ENCODE measurements at regions not wholly inside any gene's neighbourhood (a gene's known extent, or its start where the extent isn't known, plus 50 kb on each side); places are given as distances from the start of the nearest gene placed in this dataset.
"Not testable (repeated sequence)": the region's sequence is repeated elsewhere in the genome, so short reads cannot be mapped to it uniquely, and the experiment has no call there.

GRCh38 chrX:63458981-63459380, 107.8 kb upstream of the SPIN4 start:
- FAIRE-seq = peak; percentile 55

GRCh38 chrX:63453571-63453970, 102.4 kb upstream of the SPIN4 start:
- FAIRE-seq = no peak

- FAIRE-seq = no peak
Measured at GRCh38 chrX:63441717-63442116, 90.6 kb upstream of the SPIN4 start.

GRCh38 chrX:63439580-63439979, 88.4 kb upstream of the SPIN4 start:
- FAIRE-seq = no peak

- no peak for FAIRE-seq
Measured at GRCh38 chrX:63436865-63437264, 85.7 kb upstream of the SPIN4 start.

- no peak for FAIRE-seq
Measured at GRCh38 chrX:63434665-63435064, 83.5 kb upstream of the SPIN4 start.

- FAIRE-seq = no peak
Measured at GRCh38 chrX:63434206-63434605, 83.1 kb upstream of the SPIN4 start.

- FAIRE-seq = no peak
Measured at GRCh38 chrX:63430026-63430425, 78.9 kb upstream of the SPIN4 start.

GRCh38 chrX:63428348-63428747, 77.2 kb upstream of the SPIN4 start:
- no peak for FAIRE-seq

GRCh38 chrX:63426519-63426918, 75.4 kb upstream of the SPIN4 start:
- no peak for FAIRE-seq

GRCh38 chrX:63424063-63424462, 72.9 kb upstream of the SPIN4 start:
- no peak for FAIRE-seq

GRCh38 chrX:63421411-63421810, 70.3 kb upstream of the SPIN4 start:
- FAIRE-seq = no peak

GRCh38 chrX:63418211-63418610, 67.1 kb upstream of the SPIN4 start:
- no peak for FAIRE-seq

- FAIRE-seq = no peak
Measured at GRCh38 chrX:63417649-63418048, 66.5 kb upstream of the SPIN4 start.

GRCh38 chrX:63409934-63410333, 58.8 kb upstream of the SPIN4 start:
- not testable (repeated sequence) for FAIRE-seq

GRCh38 chrX:63408050-63408449, 56.9 kb upstream of the SPIN4 start:
- FAIRE-seq = no peak

- no peak for FAIRE-seq
Measured at GRCh38 chrX:63404332-63404731, 53.2 kb upstream of the SPIN4 start.

- no peak for FAIRE-seq
Measured at GRCh38 chrX:63402106-63402505, 51.0 kb upstream of the SPIN4 start.

Measured in islet of Langerhans (tissue), 1 donor.